Prostate gland (tissue), 2 donors: ENCODE measurements at regions not wholly inside any gene's neighbourhood (a gene's known extent, or its start where the extent isn't known, plus 50 kb on each side); places are given as distances from the start of the nearest gene placed in this dataset.

Experiments
- CTCF ChIP-seq, 4 experiments: fragments of 200-600 bp in 2 of 4; fragments of 450-650 bp in 2 of 4; sonication (generic) in 2 of 4; IDR thresholded peaks; 1 replicate in 3 of 4; 2 replicates in 1 of 4; pipeline ENCODE4 v1.5.1; 2016 to 2019; ENCODE audit warnings: antibody characterized with exemption in 4 of 4, mild to moderate bottlenecking in 2 of 4, moderate library complexity in 2 of 4
- POLR2AphosphoS5 ChIP-seq: sonication (generic); formaldehyde crosslinking; IDR thresholded peaks from one replicate; pipeline ENCODE4 v1.6.1; 2017; ENCODE audit warnings: antibody characterized with exemption

- TF ChIP-seq POLR2AphosphoS5 (no peak), CTCF (IDR thresholded peaks at IDR 0.05) (no peak)
These were observed 172.9 kb upstream of the SLC30A5 start for GRCh38 chr5:68920888-68921287.
